ENCODE measurements at regions not wholly inside any gene's neighbourhood (a gene's known extent, or its start where the extent isn't known, plus 50 kb on each side); places are given as distances from the start of the nearest gene placed in this dataset.

DNA sequence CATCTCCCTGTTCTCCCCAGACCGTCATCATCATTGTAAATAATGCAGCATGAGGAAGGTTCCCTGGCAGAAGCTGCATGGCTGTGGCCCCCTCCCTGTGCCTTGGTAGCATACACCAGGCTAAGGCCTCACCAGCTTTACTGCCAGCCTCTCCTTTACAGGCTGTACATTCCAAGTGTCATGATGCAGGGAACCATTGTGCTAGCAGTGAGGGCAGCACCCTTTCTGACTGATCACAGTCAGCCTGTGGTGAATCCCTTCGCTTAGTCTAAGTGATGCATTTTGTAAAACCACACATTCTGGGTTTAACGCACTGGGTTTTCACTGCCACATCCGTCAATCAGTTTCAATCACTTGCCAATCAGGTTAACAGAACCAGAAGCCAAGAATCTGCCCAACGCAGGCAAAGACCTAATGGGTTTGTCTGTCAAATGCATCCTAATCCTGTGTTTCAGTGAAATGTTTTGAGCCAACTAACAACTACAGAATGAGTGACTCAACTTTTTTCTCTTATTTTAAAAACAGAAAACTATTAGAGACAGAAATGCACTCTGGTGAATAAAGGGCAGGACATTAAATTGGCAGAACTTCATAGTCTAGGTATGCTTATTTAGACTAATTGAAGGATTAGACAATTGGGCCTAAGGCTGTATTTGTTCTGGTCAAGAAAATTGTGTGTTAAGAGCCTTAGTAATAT is 225.9 kb upstream of the DPH6 start:
- no peaks in the 10 kb centered on the region for H3K36me3 Mint-ChIP-seq
- no peaks in the 10 kb centered on the region for H3K4me1 Mint-ChIP-seq (ENCODE audit: low read depth)
- POLR2A ChIA-PET, result interaction anchor here (0.9 kb wide), 1 partner anchor 16 kb away, joined by 3 read pairs; no protein-coding TSS in a partner anchor
- intact Hi-C loops (cut with micrococcal nuclease), result no loop called here
- H3K27me3 Mint-ChIP-seq, result no peaks in the 10 kb centered on the region
- CTCF ChIA-PET, result interaction anchor here (0.9 to 1.4 kb wide), 2 partner anchors 20 kb away, joined by 3 to 4 read pairs; no protein-coding TSS in a partner anchor
- H3K9me3 Mint-ChIP-seq, result no peaks in the 10 kb centered on the region
- no peak overlapping the region for H3K27ac Mint-ChIP-seq
- H3K4me3 Mint-ChIP-seq, result no peak overlapping the region
- no peak for DNase-seq

GRCh38 chr15:35774653-35775052 is 228.7 kb upstream of the DPH6 start:
- intact Hi-C loops (cut with micrococcal nuclease), result no loop called here
- ChIA-PET POLR2A (no interaction called here), CTCF (no interaction called here)

GRCh38 chr15:35775471-35775870 is 229.5 kb upstream of the DPH6 start:
- POLR2A ChIA-PET, result no interaction called here
- no peaks in the 10 kb centered on the region for H3K36me3 Mint-ChIP-seq
- intact Hi-C loops (cut with micrococcal nuclease), result no loop called here

More at GRCh38 chr15:35774653-35775052, 228.7 kb upstream of the DPH6 start:
- no peak overlapping the region for H3K27ac Mint-ChIP-seq
- H3K27me3 Mint-ChIP-seq, result no peaks in the 10 kb centered on the region
- no peaks in the 10 kb centered on the region for H3K4me1 Mint-ChIP-seq (ENCODE audit: low read depth)
- no peak overlapping the region for H3K4me3 Mint-ChIP-seq
- DNase-seq, result no peak
- no peaks in the 10 kb centered on the region for H3K9me3 Mint-ChIP-seq
- H3K36me3 Mint-ChIP-seq, result no peaks in the 10 kb centered on the region

GRCh38 chr15:35777061-35777460 is 231.1 kb upstream of the DPH6 start:
- Mint-ChIP-seq H3K4me3 (no peak overlapping the region), H3K4me1 (ENCODE audit: low read depth) (no peaks in the 10 kb centered on the region), H3K36me3 (no peaks in the 10 kb centered on the region), H3K27ac (no peak overlapping the region), H3K9me3 (no peaks in the 10 kb centered on the region), H3K27me3 (no peaks in the 10 kb centered on the region)
- CTCF ChIA-PET, result interaction anchor here (1.0 kb wide), 1 partner anchor 8 kb away, joined by 3 read pairs; no protein-coding TSS in a partner anchor
- POLR2A ChIA-PET, result interaction anchor here (0.7 kb wide), 1 partner anchor 315 kb away, joined by 5 read pairs; no protein-coding TSS in a partner anchor
- DNase-seq, result no peak
- intact Hi-C loops (cut with micrococcal nuclease), result no loop called here

More at GRCh38 chr15:35775471-35775870, 229.5 kb upstream of the DPH6 start:
- H3K27ac Mint-ChIP-seq, result no peak overlapping the region
- CTCF ChIA-PET, result no interaction called here
- no peaks in the 10 kb centered on the region for H3K27me3 Mint-ChIP-seq
- DNase-seq, result no peak
- no peaks in the 10 kb centered on the region for H3K9me3 Mint-ChIP-seq
- H3K4me3 Mint-ChIP-seq, result no peak overlapping the region
- H3K4me1 Mint-ChIP-seq (ENCODE audit: low read depth), result no peaks in the 10 kb centered on the region

DNA sequence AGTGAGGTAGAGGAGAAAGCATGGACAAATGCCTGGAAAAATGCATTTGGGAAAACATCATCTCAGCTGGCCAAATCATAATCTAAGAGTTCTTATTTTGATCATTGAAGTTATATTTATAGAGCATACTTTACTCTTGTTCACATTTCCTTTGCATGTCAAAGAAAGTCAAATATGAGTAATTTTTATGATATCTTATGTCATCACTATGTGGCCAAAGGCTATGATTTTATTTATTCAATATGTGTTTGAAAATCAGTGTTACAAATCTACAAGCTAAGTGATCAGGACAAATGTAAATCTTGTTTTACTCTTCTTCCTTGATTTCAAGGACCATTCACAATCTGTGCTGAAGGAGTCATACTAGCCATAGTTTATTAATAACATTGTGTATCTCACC is 237.2 kb upstream of the DPH6 start:
- Mint-ChIP-seq H3K27me3 (no peaks in the 10 kb centered on the region), H3K9me3 (no peaks in the 10 kb centered on the region), H3K4me1 (ENCODE audit: low read depth) (no peaks in the 10 kb centered on the region), H3K4me3 (no peak overlapping the region), H3K27ac (no peak overlapping the region), H3K36me3 (no peaks in the 10 kb centered on the region)
- intact Hi-C loops (cut with micrococcal nuclease), result no loop called here
- POLR2A ChIA-PET, result no interaction called here
- CTCF ChIA-PET, result interaction anchor here (0.8 kb wide), 1 partner anchor 32 kb away, joined by 3 read pairs; no protein-coding TSS in a partner anchor
- DNase-seq, result no peak

DNA sequence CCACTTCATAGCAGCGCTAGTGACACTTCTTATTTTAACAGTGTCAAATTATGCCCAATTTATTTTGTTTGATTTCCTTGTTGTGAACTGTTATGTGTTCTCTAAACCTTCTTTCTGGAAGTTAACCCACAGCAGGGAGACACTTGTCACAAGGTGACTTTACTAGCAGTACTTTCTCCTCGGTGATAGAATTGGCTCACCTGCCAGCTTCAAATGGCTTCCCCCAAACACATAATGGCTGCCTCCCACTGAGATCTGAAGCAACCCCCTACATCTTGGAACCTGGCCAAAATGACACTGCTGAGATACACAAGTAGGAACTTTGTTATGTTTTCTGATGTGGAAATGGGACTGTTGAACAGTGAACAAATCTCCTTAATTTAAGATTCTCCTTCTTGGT is 238.8 kb upstream of the DPH6 start:
- Mint-ChIP-seq H3K27me3 (peaks cover 1% of the 10 kb centered on the region), H3K27ac (no peak overlapping the region), H3K4me1 (ENCODE audit: low read depth) (no peaks in the 10 kb centered on the region), H3K36me3 (no peaks in the 10 kb centered on the region), H3K4me3 (no peak overlapping the region), H3K9me3 (no peaks in the 10 kb centered on the region)
- ChIA-PET CTCF (no interaction called here), POLR2A (no interaction called here)
- DNase-seq, result no peak
- intact Hi-C loops (cut with micrococcal nuclease), result no loop called here

DNA sequence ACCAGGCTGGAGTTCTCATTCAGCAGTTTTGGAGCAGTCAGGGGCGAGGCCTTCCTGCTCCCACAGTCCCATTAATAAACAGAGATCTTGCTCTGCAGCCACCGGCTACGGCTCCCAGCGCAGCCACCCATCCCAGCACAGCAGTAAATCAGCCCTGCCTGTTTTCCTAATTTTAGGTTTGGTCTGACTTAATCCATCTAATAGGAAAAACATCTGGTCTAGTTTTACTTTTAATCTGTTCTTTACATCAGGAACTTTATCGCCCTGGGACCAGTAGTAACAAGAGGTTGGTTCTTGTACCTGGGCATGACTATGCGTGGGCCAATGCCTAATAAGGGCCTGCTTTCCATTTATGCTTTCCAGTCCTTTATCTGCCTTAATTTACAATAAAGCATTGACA is 264.0 kb upstream of the DPH6 start:
- CTCF ChIA-PET, result interaction anchor here (0.7 kb wide), 1 partner anchor 19 kb away, joined by 3 read pairs; no protein-coding TSS in a partner anchor
- Mint-ChIP-seq H3K36me3 (no peaks in the 10 kb centered on the region), H3K9me3 (no peaks in the 10 kb centered on the region), H3K4me1 (ENCODE audit: low read depth) (no peaks in the 10 kb centered on the region), H3K4me3 (no peak overlapping the region), H3K27ac (no peak overlapping the region), H3K27me3 (no peaks in the 10 kb centered on the region)
- POLR2A ChIA-PET, result no interaction called here
- DNase-seq, result no peak
- intact Hi-C loops (cut with micrococcal nuclease), result no loop called here

GRCh38 chr15:35813573-35813972 is 267.6 kb upstream of the DPH6 start:
- Mint-ChIP-seq H3K9me3 (no peaks in the 10 kb centered on the region), H3K36me3 (no peaks in the 10 kb centered on the region), H3K27me3 (no peaks in the 10 kb centered on the region), H3K4me1 (ENCODE audit: low read depth) (no peaks in the 10 kb centered on the region), H3K27ac (no peak overlapping the region), H3K4me3 (no peak overlapping the region)
- intact Hi-C loops (cut with micrococcal nuclease), result no loop called here
- ChIA-PET CTCF (no interaction called here), POLR2A (no interaction called here)
- DNase-seq, result no peak

DNA sequence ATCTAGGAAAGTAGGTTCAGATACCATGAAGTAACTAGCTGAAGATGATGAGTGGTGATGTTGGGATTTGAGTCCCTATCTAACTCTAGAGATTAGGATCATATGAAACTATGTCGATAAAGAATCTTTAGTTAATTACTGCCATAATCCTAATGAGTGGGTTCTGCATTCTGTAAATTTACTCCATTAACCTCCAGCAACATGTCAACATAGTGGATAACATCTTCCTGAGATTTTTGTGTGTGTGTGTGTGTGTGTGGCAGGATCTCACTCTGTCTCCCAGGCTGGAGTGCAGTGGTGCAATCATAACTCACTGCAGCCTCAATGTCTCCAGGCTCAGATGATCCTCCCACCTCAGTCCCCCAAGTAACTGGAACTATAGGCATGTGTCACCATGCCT is 272.9 kb upstream of the DPH6 start:
- Mint-ChIP-seq H3K27me3 (no peaks in the 10 kb centered on the region), H3K4me3 (no peak overlapping the region), H3K27ac (no peak overlapping the region), H3K9me3 (no peaks in the 10 kb centered on the region), H3K36me3 (no peaks in the 10 kb centered on the region), H3K4me1 (ENCODE audit: low read depth) (no peaks in the 10 kb centered on the region)
- intact Hi-C loops (cut with micrococcal nuclease), result no loop called here
- no peak for DNase-seq
- ChIA-PET CTCF (no interaction called here), POLR2A (no interaction called here)

- Mint-ChIP-seq H3K27ac (no peak overlapping the region), H3K9me3 (no peaks in the 10 kb centered on the region), H3K4me1 (ENCODE audit: low read depth) (no peaks in the 10 kb centered on the region), H3K36me3 (no peaks in the 10 kb centered on the region), H3K4me3 (no peak overlapping the region), H3K27me3 (no peaks in the 10 kb centered on the region)
- no peak for DNase-seq
- ChIA-PET CTCF (no interaction called here), POLR2A (no interaction called here)
- intact Hi-C loops (cut with micrococcal nuclease), result no loop called here
These were observed 276.2 kb upstream of the DPH6 start for GRCh38 chr15:35822153-35822552.

- intact Hi-C loops (cut with micrococcal nuclease), result no loop called here
- Mint-ChIP-seq H3K4me1 (ENCODE audit: low read depth) (no peaks in the 10 kb centered on the region), H3K4me3 (no peak overlapping the region), H3K36me3 (no peaks in the 10 kb centered on the region), H3K9me3 (no peaks in the 10 kb centered on the region), H3K27me3 (no peaks in the 10 kb centered on the region), H3K27ac (no peak overlapping the region)
- ChIA-PET POLR2A (no interaction called here), CTCF (no interaction called here)
- no peak for DNase-seq
These were observed 281.2 kb upstream of the DPH6 start for GRCh38 chr15:35827141-35827540.

GRCh38 chr15:35827911-35828310 is 281.9 kb upstream of the DPH6 start:
- H3K36me3 Mint-ChIP-seq, result no peaks in the 10 kb centered on the region
- ChIA-PET CTCF (no interaction called here), POLR2A (no interaction called here)
- H3K9me3 Mint-ChIP-seq, result peaks cover 1% of the 10 kb centered on the region
- H3K4me1 Mint-ChIP-seq (ENCODE audit: low read depth), result no peaks in the 10 kb centered on the region
- intact Hi-C loops (cut with micrococcal nuclease), result no loop called here
- no peak overlapping the region for H3K27ac Mint-ChIP-seq
- H3K4me3 Mint-ChIP-seq, result no peak overlapping the region
- no peaks in the 10 kb centered on the region for H3K27me3 Mint-ChIP-seq
- DNase-seq, result no peak

DNA sequence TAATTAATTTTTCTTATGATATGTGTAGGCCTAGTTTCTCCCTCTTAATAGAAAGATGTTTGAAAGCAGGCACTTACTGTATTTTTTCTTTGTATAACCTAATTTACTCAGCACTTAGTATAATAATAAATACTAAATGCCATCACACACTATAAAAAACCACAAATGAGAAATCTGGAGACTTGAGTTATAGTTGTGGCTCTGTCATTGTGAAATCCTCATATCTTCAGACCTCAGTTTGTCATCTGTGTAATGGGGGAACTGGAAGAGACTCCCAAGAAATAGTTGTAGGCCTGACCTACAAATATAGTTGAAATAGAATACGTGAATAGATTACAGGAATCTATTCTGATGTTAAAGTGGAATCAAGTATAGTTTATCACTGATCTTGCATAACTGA is 287.6 kb upstream of the DPH6 start:
- H3K27me3 Mint-ChIP-seq, result no peaks in the 10 kb centered on the region
- ChIA-PET POLR2A (no interaction called here), CTCF (no interaction called here)
- no peaks in the 10 kb centered on the region for H3K4me1 Mint-ChIP-seq (ENCODE audit: low read depth)
- H3K4me3 Mint-ChIP-seq, result no peak overlapping the region
- intact Hi-C loops (cut with micrococcal nuclease), result no loop called here
- no peak for DNase-seq
- no peaks in the 10 kb centered on the region for H3K36me3 Mint-ChIP-seq
- peaks cover 2% of the 10 kb centered on the region for H3K9me3 Mint-ChIP-seq
- H3K27ac Mint-ChIP-seq, result no peak overlapping the region

Measured in activated CD4-positive, alpha-beta memory T cell treated with anti-CD3 and anti-CD28 coated beads for 36 hours (primary cell).